ENCODE measurements at regions not wholly inside any gene's neighbourhood (a gene's known extent, or its start where the extent isn't known, plus 50 kb on each side); places are given as distances from the start of the nearest gene placed in this dataset.
A peak's percentile ranks its signal among the peaks of the same experiment; 100 is the strongest.
"Not testable (repeated sequence)": the region's sequence is repeated elsewhere in the genome, so short reads cannot be mapped to it uniquely, and the experiment has no call there.

DNA sequence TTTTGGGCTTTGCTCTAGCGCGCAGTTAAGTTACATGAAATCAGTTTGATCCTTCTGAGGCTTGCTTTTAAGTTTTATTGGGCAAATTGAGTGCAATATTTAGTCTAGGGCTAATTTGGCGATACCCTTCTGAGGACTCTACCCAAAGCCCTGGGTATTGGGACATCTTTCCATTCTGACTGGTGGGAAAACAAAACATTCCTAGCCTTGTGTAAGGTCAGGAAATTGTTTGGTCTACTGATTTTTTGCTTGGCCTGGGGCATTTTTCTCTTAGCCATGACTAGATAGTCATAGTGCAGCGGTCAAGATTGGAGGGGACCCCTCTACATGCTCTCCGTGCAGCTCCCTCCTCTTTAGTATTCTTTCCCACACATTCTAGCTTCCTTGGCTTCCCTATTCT, 189.6 kb upstream of the PTGFR start:
- Histone ChIP-seq H3K27ac (ENCODE audit: low read depth in 1 of 2, low read length in 1 of 2) (no peak overlapping the region), H3K9ac (ENCODE audit: insufficient read depth in 1 of 2, low read length in 2 of 2) (no peak overlapping the region), H3K27me3 (ENCODE audit: control insufficient read depth in 3 of 3, insufficient read depth in 3 of 3, low read length in 2 of 3) (no peaks in the 10 kb centered on the region), H3K4me1 (ENCODE audit: control insufficient read depth in 5 of 5, insufficient read depth in 5 of 5, low read length in 5 of 5) (peaks cover 0 to 7% (median 0%) of the 10 kb centered on the region in 5 donors), H3K4me3 (no peak overlapping the region), H3K9me3 (ENCODE audit: control insufficient read depth in 4 of 4, insufficient read depth in 3 of 4, low read length in 3 of 4) (no peaks in the 10 kb centered on the region), H3K36me3 (ENCODE audit: control insufficient read depth in 4 of 4, insufficient read depth in 4 of 4, low read length in 4 of 4) (no peaks in the 10 kb centered on the region)
- TF ChIP-seq, protein P1, sequence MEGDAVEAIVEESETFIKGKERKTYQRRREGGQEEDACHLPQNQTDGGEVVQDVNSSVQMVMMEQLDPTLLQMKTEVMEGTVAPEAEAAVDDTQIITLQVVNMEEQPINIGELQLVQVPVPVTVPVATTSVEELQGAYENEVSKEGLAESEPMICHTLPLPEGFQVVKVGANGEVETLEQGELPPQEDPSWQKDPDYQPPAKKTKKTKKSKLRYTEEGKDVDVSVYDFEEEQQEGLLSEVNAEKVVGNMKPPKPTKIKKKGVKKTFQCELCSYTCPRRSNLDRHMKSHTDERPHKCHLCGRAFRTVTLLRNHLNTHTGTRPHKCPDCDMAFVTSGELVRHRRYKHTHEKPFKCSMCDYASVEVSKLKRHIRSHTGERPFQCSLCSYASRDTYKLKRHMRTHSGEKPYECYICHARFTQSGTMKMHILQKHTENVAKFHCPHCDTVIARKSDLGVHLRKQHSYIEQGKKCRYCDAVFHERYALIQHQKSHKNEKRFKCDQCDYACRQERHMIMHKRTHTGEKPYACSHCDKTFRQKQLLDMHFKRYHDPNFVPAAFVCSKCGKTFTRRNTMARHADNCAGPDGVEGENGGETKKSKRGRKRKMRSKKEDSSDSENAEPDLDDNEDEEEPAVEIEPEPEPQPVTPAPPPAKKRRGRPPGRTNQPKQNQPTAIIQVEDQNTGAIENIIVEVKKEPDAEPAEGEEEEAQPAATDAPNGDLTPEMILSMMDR (IDR thresholded peaks at IDR 0.05; ENCODE audit: control extremely low read depth, extremely low read depth): no peak
- DNase-seq (no peak), ATAC-seq (ENCODE audit: insufficient read depth, low FRiP score) (no peak)
- WGBS, 2 donors: 91 to 95% methylated on average over 5 of the region's 5 CpGs

DNA sequence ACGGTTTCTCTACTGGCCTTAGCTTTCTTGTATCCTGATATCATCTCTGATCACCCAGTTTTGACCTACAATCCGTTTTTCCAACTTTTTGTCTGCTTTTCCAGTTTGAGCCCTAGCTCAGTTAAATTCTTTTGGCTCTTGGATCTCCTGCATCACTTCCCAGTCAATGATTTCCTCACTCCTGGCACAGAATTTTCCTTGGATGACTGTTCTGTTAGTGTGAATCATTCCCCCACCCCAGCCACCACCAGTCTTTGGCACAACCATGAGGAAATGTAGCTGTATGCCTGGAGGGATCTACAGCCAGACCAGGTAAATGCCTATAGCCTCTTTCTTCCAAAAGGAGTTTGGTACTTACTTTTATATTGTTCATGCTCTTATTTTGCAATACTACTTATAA, 187.2 kb upstream of the PTGFR start:
- H3K4me3 ChIP-seq: no peak overlapping the region
- H3K27ac ChIP-seq (ENCODE audit: low read depth in 1 of 2, low read length in 1 of 2): no peak overlapping the region
- peaks cover 0 to 7% (median 0%) of the 10 kb centered on the region in 5 donors for H3K4me1 ChIP-seq (ENCODE audit: control insufficient read depth in 5 of 5, insufficient read depth in 5 of 5, low read length in 5 of 5)
- no peaks in the 10 kb centered on the region for H3K27me3 ChIP-seq (ENCODE audit: control insufficient read depth in 3 of 3, insufficient read depth in 3 of 3, low read length in 2 of 3)
- ATAC-seq (ENCODE audit: insufficient read depth, low FRiP score) (peak; percentile 80), DNase-seq (peak in 2 of 3 donors; percentile 1 to 50)
- no peaks in the 10 kb centered on the region for H3K36me3 ChIP-seq (ENCODE audit: control insufficient read depth in 4 of 4, insufficient read depth in 4 of 4, low read length in 4 of 4)
- 67 to 69% methylated on average over 2 of the region's 2 CpGs for WGBS, 2 donors
- H3K9ac ChIP-seq (ENCODE audit: insufficient read depth in 1 of 2, low read length in 2 of 2): no peak overlapping the region
- no peaks in the 10 kb centered on the region for H3K9me3 ChIP-seq (ENCODE audit: control insufficient read depth in 4 of 4, insufficient read depth in 3 of 4, low read length in 3 of 4)
- TF ChIP-seq, protein P1 (IDR thresholded peaks at IDR 0.05; ENCODE audit: control extremely low read depth, extremely low read depth): no peak

DNA sequence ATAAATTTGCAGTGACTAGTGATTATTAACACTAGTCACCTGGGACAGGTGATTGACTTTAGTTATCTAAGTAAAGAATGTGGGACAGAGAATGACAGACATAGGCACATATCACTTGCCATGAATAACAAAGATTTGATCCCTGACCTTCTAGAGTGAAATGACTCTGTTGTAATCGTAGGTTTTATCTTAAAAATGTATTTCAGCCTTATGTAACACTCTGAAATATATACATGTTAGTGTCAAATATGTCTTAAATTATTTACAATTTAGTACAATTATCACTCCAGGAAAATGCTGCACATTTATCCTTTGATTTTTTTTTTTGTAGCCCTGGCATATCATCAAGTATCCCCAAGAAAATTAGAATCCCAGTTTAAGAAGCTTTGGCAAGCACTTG, 186.4 kb upstream of the PTGFR start:
- no peaks in the 10 kb centered on the region for H3K27me3 ChIP-seq (ENCODE audit: control insufficient read depth in 3 of 3, insufficient read depth in 3 of 3, low read length in 2 of 3)
- no peak overlapping the region for H3K9ac ChIP-seq (ENCODE audit: insufficient read depth in 1 of 2, low read length in 2 of 2)
- no peaks in the 10 kb centered on the region for H3K9me3 ChIP-seq (ENCODE audit: control insufficient read depth in 4 of 4, insufficient read depth in 3 of 4, low read length in 3 of 4)
- H3K36me3 ChIP-seq (ENCODE audit: control insufficient read depth in 4 of 4, insufficient read depth in 4 of 4, low read length in 4 of 4): no peaks in the 10 kb centered on the region
- peak in 1 of 3 donors; percentile 36 for DNase-seq
- no peak overlapping the region for H3K4me3 ChIP-seq
- H3K27ac ChIP-seq (ENCODE audit: low read depth in 1 of 2, low read length in 1 of 2): no peak overlapping the region
- peaks cover 0 to 7% (median 0%) of the 10 kb centered on the region in 5 donors for H3K4me1 ChIP-seq (ENCODE audit: control insufficient read depth in 5 of 5, insufficient read depth in 5 of 5, low read length in 5 of 5)
- TF ChIP-seq, protein P1 (IDR thresholded peaks at IDR 0.05; ENCODE audit: control extremely low read depth, extremely low read depth): no peak
- ATAC-seq (ENCODE audit: insufficient read depth, low FRiP score): peak; percentile 15
- 44 to 73% methylated on average over 1 of the region's 1 CpG for WGBS, 2 donors

DNA sequence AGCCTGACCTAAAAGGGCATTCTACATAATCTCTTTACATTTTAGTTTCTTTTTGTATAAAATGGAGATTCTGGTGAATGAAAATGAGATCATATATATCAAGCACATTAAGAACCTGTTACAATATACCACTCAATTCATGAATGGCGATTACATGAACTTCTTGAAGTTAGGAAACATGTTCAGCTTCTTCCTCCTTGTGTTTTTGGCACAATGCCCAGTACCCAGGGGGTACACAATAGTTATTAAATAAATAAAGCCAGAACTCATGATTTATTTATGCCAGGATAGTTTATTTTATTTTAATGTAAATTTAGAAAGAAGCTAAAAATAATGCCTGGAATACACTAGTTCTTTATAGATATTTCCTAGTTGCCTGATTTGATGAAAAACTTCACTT, 186.0 kb upstream of the PTGFR start:
- Histone ChIP-seq H3K4me3 (no peak overlapping the region), H3K9ac (ENCODE audit: insufficient read depth in 1 of 2, low read length in 2 of 2) (no peak overlapping the region), H3K36me3 (ENCODE audit: control insufficient read depth in 4 of 4, insufficient read depth in 4 of 4, low read length in 4 of 4) (no peaks in the 10 kb centered on the region), H3K9me3 (ENCODE audit: control insufficient read depth in 4 of 4, insufficient read depth in 3 of 4, low read length in 3 of 4) (no peaks in the 10 kb centered on the region), H3K27ac (ENCODE audit: low read depth in 1 of 2, low read length in 1 of 2) (no peak overlapping the region), H3K4me1 (ENCODE audit: control insufficient read depth in 5 of 5, insufficient read depth in 5 of 5, low read length in 5 of 5) (peaks cover 0 to 7% (median 0%) of the 10 kb centered on the region in 5 donors), H3K27me3 (ENCODE audit: control insufficient read depth in 3 of 3, insufficient read depth in 3 of 3, low read length in 2 of 3) (no peaks in the 10 kb centered on the region)
- WGBS, 2 donors: 34 to 55% methylated on average over 1 of the region's 1 CpG
- TF ChIP-seq, protein P1 (IDR thresholded peaks at IDR 0.05; ENCODE audit: control extremely low read depth, extremely low read depth): no peak
- no peak for ATAC-seq (ENCODE audit: insufficient read depth, low FRiP score)
- peak in 1 of 3 donors; percentile 14 for DNase-seq

DNA sequence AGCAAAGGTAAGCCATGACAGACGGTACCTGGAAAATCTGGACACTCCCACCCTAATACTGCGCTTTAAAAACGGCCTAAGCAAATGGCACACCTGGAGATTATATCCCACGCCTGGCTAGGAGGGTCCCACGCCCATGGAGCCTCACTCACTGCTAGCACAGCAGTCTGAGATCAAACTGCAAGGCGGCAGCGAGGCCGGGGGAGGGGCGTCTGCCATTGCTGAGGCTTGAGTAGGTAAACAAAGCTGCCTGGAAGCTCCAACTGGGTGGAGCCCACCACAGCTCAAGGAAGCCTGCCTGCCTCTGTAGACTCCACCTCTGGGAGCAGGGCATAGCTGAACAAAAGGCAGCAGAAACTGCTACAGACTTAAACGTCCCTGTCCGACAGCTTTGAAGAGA, 180.5 kb upstream of the PTGFR start:
- H3K27me3 ChIP-seq (ENCODE audit: control insufficient read depth in 3 of 3, insufficient read depth in 3 of 3, low read length in 2 of 3); H3K9me3 ChIP-seq (ENCODE audit: control insufficient read depth in 4 of 4, insufficient read depth in 3 of 4, low read length in 3 of 4); H3K27ac ChIP-seq (ENCODE audit: low read depth in 1 of 2, low read length in 1 of 2); H3K4me3 ChIP-seq; H3K9ac ChIP-seq (ENCODE audit: insufficient read depth in 1 of 2, low read length in 2 of 2); H3K4me1 ChIP-seq (ENCODE audit: control insufficient read depth in 5 of 5, insufficient read depth in 5 of 5, low read length in 5 of 5); H3K36me3 ChIP-seq (ENCODE audit: control insufficient read depth in 4 of 4, insufficient read depth in 4 of 4, low read length in 4 of 4); DNase-seq; ATAC-seq (ENCODE audit: insufficient read depth, low FRiP score): not testable (repeated sequence)
- 88 to 89% methylated on average over 11 of the region's 11 CpGs for WGBS, 2 donors
